ENCODE measurements at regions not wholly inside any gene's neighbourhood (a gene's known extent, or its start where the extent isn't known, plus 50 kb on each side); places are given as distances from the start of the nearest gene placed in this dataset.

DNA sequence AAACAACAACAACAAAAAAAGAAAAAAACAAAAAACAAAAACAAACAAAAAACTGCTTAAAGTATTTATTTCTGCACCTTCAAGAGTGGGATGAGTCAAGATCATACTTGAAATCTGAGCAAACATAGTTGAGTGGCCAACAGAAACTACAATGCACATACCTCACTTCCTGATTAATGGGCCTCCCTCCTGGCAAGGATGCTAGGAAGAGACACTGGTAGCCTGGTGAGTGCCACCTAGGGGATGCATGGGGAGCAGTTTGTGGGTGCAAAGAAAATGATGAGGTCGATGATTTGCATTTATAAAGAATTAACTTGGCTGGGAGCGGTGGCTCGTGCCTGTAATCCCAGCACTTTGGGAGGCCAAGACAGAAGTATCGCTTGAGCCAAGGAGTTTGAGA lies 808.1 kb downstream of the MAFB start:
- TF ChIP-seq, protein P1, sequence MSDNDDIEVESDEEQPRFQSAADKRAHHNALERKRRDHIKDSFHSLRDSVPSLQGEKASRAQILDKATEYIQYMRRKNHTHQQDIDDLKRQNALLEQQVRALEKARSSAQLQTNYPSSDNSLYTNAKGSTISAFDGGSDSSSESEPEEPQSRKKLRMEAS (IDR thresholded peaks at IDR 0.05; ENCODE audit: insufficient read depth, insufficient read length): no peak
- TF ChIP-seq EZH2 (IDR thresholded peaks at IDR 0.05; ENCODE audit: borderline replicate concordance, low read depth, low read length, severe bottlenecking) (no peak), POLR2A (IDR thresholded peaks at IDR 0.05; ENCODE audit: low read depth, low read length) (no peak), POLR2AphosphoS5 (IDR thresholded peaks at IDR 0.05; ENCODE audit: insufficient read depth, low read depth, low read length) (no peak)
- TF ChIP-seq, protein P2, sequence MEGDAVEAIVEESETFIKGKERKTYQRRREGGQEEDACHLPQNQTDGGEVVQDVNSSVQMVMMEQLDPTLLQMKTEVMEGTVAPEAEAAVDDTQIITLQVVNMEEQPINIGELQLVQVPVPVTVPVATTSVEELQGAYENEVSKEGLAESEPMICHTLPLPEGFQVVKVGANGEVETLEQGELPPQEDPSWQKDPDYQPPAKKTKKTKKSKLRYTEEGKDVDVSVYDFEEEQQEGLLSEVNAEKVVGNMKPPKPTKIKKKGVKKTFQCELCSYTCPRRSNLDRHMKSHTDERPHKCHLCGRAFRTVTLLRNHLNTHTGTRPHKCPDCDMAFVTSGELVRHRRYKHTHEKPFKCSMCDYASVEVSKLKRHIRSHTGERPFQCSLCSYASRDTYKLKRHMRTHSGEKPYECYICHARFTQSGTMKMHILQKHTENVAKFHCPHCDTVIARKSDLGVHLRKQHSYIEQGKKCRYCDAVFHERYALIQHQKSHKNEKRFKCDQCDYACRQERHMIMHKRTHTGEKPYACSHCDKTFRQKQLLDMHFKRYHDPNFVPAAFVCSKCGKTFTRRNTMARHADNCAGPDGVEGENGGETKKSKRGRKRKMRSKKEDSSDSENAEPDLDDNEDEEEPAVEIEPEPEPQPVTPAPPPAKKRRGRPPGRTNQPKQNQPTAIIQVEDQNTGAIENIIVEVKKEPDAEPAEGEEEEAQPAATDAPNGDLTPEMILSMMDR (IDR thresholded peaks at IDR 0.05; ENCODE audit: extremely low read depth in 1 of 2, insufficient read depth in 1 of 2, low read depth in 1 of 2, low read length in 2 of 2): no peak
